ENCODE measurements at regions not wholly inside any gene's neighbourhood (a gene's known extent, or its start where the extent isn't known, plus 50 kb on each side); places are given as distances from the start of the nearest gene placed in this dataset.

GRCh38 chr1:30191154-30191702 is 532.2 kb downstream of the MATN1 start:
- DNase-seq, result peak in 3 of 5 donors; percentile 37 to 38 (median 38)
- Histone ChIP-seq H3K4me3 (no peak overlapping the region), H3K27ac (no peak overlapping the region), H3K9me3 (no peaks in the 10 kb centered on the region), H3K27me3 (no peaks in the 10 kb centered on the region), H3K4me1 (ENCODE audit: insufficient read depth) (peaks cover 2% of the 10 kb centered on the region), H3K36me3 (no peaks in the 10 kb centered on the region)
- TF ChIP-seq CTCF (IDR thresholded peaks at IDR 0.05) (no peak), POLR2A (IDR thresholded peaks at IDR 0.05) (no peak), EP300 (IDR thresholded peaks at IDR 0.05) (no peak)
- intact Hi-C loops (cut with DNase I), result no loop called here
- 36% methylated on average over 2 of the region's 2 CpGs for WGBS, 3 donors

DNA sequence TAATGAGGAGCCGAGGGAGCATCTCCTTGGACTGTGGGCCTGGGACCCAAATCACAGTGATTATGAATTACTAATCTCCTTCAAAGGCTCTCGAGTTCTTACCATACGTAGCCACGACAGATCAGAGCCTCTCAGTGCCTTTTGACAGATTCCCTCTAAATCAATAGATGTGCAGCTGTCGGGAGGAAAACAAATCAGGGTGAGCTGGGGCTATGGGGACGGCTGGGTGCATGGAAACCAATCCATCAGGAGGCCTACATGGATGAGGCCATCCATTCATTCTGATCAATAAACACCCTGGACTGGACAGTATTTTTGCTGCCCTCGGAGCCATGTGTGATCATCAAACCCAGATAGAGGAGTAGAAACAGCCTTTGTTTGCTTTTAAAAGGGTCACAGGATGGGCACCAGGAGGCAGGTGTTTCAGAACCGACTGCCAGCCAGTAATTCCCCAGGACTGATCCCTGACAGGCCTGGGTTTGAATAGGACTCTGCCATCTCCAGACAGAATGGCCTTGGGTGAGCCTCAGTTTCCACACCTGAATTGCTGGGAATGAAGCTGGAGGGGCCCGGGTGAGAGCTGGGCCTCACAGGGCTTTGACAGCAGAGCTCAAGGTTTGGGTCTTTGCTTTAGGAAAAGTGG is 532.8 kb downstream of the MATN1 start:
- intact Hi-C loops (cut with DNase I), result no loop called here
- H3K27ac ChIP-seq, result no peak overlapping the region

GRCh38 chr1:30189818-30190500 is 533.4 kb downstream of the MATN1 start:
- 76 to 80% (median 78%) methylated on average over 9 of the region's 9 CpGs for WGBS, 3 donors
- Histone ChIP-seq H3K4me1 (ENCODE audit: insufficient read depth) (peaks cover 2% of the 10 kb centered on the region), H3K27me3 (no peaks in the 10 kb centered on the region), H3K27ac (no peak overlapping the region), H3K9me3 (no peaks in the 10 kb centered on the region), H3K36me3 (no peaks in the 10 kb centered on the region), H3K4me3 (no peak overlapping the region)
- no peak for TF ChIP-seq POLR2A (IDR thresholded peaks at IDR 0.05)
- TF ChIP-seq CTCF (IDR thresholded peaks at IDR 0.05), result no peak
- no peak for TF ChIP-seq EP300 (IDR thresholded peaks at IDR 0.05)
- intact Hi-C loops (cut with DNase I), result no loop called here
- no peak for DNase-seq

More for the DNA sequence above, 532.8 kb downstream of the MATN1 start:
- DNase-seq, result no peak
- 79 to 87% (median 79%) methylated on average over 9 of the region's 9 CpGs for WGBS, 3 donors
- no peak overlapping the region for H3K4me3 ChIP-seq
- no peaks in the 10 kb centered on the region for H3K27me3 ChIP-seq
- no peaks in the 10 kb centered on the region for H3K9me3 ChIP-seq
- no peak for TF ChIP-seq POLR2A (IDR thresholded peaks at IDR 0.05)
- TF ChIP-seq EP300 (IDR thresholded peaks at IDR 0.05), result no peak
- TF ChIP-seq CTCF (IDR thresholded peaks at IDR 0.05), result no peak
- peaks cover 2% of the 10 kb centered on the region for H3K4me1 ChIP-seq (ENCODE audit: insufficient read depth)
- H3K36me3 ChIP-seq, result no peaks in the 10 kb centered on the region

GRCh38 chr1:30188999-30189398 is 534.4 kb downstream of the MATN1 start:
- Histone ChIP-seq H3K9me3 (no peaks in the 10 kb centered on the region), H3K36me3 (no peaks in the 10 kb centered on the region), H3K4me1 (ENCODE audit: insufficient read depth) (peaks cover 2% of the 10 kb centered on the region), H3K4me3 (no peak overlapping the region), H3K27ac (no peak overlapping the region), H3K27me3 (no peaks in the 10 kb centered on the region)
- WGBS, 3 donors, result 93 to 96% (median 95%) methylated on average over 2 of the region's 2 CpGs
- intact Hi-C loops (cut with DNase I), result no loop called here
- TF ChIP-seq POLR2A (IDR thresholded peaks at IDR 0.05) (no peak), EP300 (IDR thresholded peaks at IDR 0.05) (no peak), CTCF (IDR thresholded peaks at IDR 0.05) (no peak)
- DNase-seq, result no peak

Measured in ovary (tissue), 7 donors.